ENCODE measurements at regions not wholly inside any gene's neighbourhood (a gene's known extent, or its start where the extent isn't known, plus 50 kb on each side); places are given as distances from the start of the nearest gene placed in this dataset.

DNA sequence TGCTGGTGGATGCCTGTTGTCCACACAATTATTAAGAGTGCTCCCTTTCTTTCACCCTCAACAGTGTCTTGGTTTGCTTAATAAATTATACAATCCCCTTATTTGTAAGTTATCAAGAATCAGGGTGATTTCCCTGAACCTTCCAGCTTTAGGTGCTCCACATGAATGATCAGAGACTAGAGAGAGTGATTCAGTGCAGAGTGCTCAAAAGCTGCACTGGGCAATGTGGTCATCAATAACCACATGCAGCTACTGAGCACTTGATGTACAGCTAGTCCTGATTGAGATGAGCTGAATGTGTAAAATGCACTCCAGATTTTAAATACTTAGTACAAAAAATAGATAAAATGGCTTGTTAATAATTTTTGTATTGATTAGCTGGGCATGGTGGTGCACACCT lies 76.8 kb upstream of the TRIO start:
- no peak for TF ChIP-seq CTCF (IDR thresholded peaks at IDR 0.05)
- TF ChIP-seq POLR2A (IDR thresholded peaks at IDR 0.05) = no peak
- no peak for TF ChIP-seq EP300 (IDR thresholded peaks at IDR 0.05)
- no peak for TF ChIP-seq POLR2AphosphoS5 (IDR thresholded peaks at IDR 0.05)
